Lower leg skin (tissue), 4 donors: ENCODE measurements at regions not wholly inside any gene's neighbourhood (a gene's known extent, or its start where the extent isn't known, plus 50 kb on each side); places are given as distances from the start of the nearest gene placed in this dataset.

Experiments used
- DNase-seq, 2 donors: peaks; one replicate each; pipeline ENCODE4 v3.0.0-alpha.2; 2019; ENCODE audit warnings: low spot score in 2 of 2
- H3K4me3 ChIP-seq: fragments of 200-600 bp; sonication (generic); 2 replicates; pipeline ENCODE4 v1.5.1; 2017; ENCODE audit warnings: mild to moderate bottlenecking, low read depth; ENCODE audit not compliant: poor library complexity, severe bottlenecking
- CTCF ChIP-seq, 3 donors: fragments of 450-650 bp; IDR thresholded peaks; one replicate each; pipeline ENCODE4 v1.5.1; 2016; ENCODE audit warnings: antibody characterized with exemption in 3 of 3, mild to moderate bottlenecking in 3 of 3, moderate library complexity in 2 of 3
- POLR2A ChIP-seq, 2 donors: fragments of 450-650 bp; IDR thresholded peaks; one replicate each; pipeline ENCODE4 v1.6.1; 2016 to 2017; ENCODE audit warnings: antibody characterized with exemption in 2 of 2, mild to moderate bottlenecking in 1 of 2, moderate library complexity in 1 of 2
- WGBS, 2 donors: methylation state at CpG; one replicate each; pipeline ENCODE4 v1.1.5; 2018; 5-methylcytosine and 5-hydroxymethylcytosine counted together
- intact Hi-C: fragments of 100-400 bp; cut with DNase I; formaldehyde crosslinking; loops from one replicate; pipeline ENCODE4 v1.15.0; 2023; ENCODE audit warnings: low total_unique reads

- no peak for TF ChIP-seq CTCF (IDR thresholded peaks at IDR 0.05)
- no peak for TF ChIP-seq POLR2A (IDR thresholded peaks at IDR 0.05)
- H3K4me3 ChIP-seq: no peak overlapping the region
- no peak for DNase-seq
- intact Hi-C loops: no loop called here
- 62 to 74% methylated on average over 8 of the region's 8 CpGs for WGBS, 2 donors
Observed at GRCh38 chrX:134738986-134739740, 57.8 kb downstream of the PABIR2 start.

GRCh38 chrX:134738445-134738844, 58.6 kb downstream of the PABIR2 start:
- TF ChIP-seq CTCF (IDR thresholded peaks at IDR 0.05) (no peak), POLR2A (IDR thresholded peaks at IDR 0.05) (no peak)
- intact Hi-C loops: no loop called here
- H3K4me3 ChIP-seq: no peak overlapping the region
- DNase-seq: no peak
- 50 to 71% methylated on average over 3 of the region's 3 CpGs for WGBS, 2 donors

- intact Hi-C loops: no loop called here
- H3K4me3 ChIP-seq: no peak overlapping the region
- TF ChIP-seq CTCF (IDR thresholded peaks at IDR 0.05) (no peak), POLR2A (IDR thresholded peaks at IDR 0.05) (no peak)
- DNase-seq: no peak
- 71 to 76% methylated on average over 12 of the region's 12 CpGs for whole genome bisulfite sequencing, 2 donors
Observed at GRCh38 chrX:134737721-134738369, 59.2 kb downstream of the PABIR2 start.

- H3K4me3 ChIP-seq: no peak overlapping the region
- intact Hi-C loops: no loop called here
- 56 to 59% methylated on average over 6 of the region's 6 CpGs for WGBS, 2 donors
- TF ChIP-seq POLR2A (IDR thresholded peaks at IDR 0.05): no peak
- TF ChIP-seq CTCF (IDR thresholded peaks at IDR 0.05): no peak
- peak in 1 of 2 donors; percentile 14 for DNase-seq
Observed at GRCh38 chrX:134737061-134737460, 59.9 kb downstream of the PABIR2 start.

GRCh38 chrX:134736356-134736755, 60.6 kb downstream of the PABIR2 start:
- TF ChIP-seq CTCF (IDR thresholded peaks at IDR 0.05) (no peak), POLR2A (IDR thresholded peaks at IDR 0.05) (no peak)
- no peak for DNase-seq
- no peak overlapping the region for H3K4me3 ChIP-seq
- intact Hi-C loops: no loop called here
- 85 to 90% methylated on average over 6 to 7 of the region's 7 CpGs for WGBS, 2 donors
